GM11168 (cell line): ENCODE measurements at regions not wholly inside any gene's neighbourhood (a gene's known extent, or its start where the extent isn't known, plus 50 kb on each side); places are given as distances from the start of the nearest gene placed in this dataset.

Experiments used
- in situ Hi-C: fragments of 300-500 bp; cut with MboI; formaldehyde crosslinking; loops from one replicate; pipeline ENCODE4 v1.12.0; 2022; ENCODE audit warnings: low sequenced_read_pairs; ENCODE audit not compliant: unreplicated experiment

- in situ Hi-C loops, result no loop called here
These were observed 134.9 kb upstream of the ZNF236 start for GRCh38 chr18:76687304-76687962.

DNA sequence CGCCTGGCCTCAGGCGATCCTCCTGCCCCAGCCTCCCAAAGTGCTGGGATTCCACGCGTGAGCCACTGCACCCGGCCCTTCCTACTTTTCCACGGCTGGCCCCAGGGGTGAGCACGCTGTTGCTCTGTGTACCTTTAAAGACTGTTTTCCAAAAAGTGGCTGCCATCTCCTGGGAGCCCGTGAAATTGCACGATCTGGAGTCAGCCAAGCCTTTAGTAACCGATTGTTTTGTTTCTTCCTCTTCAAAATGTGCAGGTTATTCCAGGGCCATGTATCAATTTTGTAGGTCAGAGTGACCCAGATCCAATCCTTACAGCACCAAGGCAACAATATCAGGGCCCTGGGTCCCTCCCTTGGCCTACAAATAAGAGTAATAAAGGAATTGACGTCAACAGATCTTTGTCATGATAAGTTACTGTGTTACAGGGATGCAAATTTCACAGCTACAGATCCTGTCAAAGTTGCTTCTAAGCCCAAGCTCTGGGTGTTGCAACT is 135.6 kb upstream of the ZNF236 start:
- in situ Hi-C loops, result no loop called here

GRCh38 chr18:76685860-76686259 is 136.5 kb upstream of the ZNF236 start:
- in situ Hi-C loops, result no loop called here

GRCh38 chr18:76685402-76685801 is 137.0 kb upstream of the ZNF236 start:
- in situ Hi-C loops, result no loop called here

- in situ Hi-C loops, result no loop called here
These were observed 138.1 kb upstream of the ZNF236 start for GRCh38 chr18:76684265-76684664.

GRCh38 chr18:76679945-76680344 is 142.4 kb upstream of the ZNF236 start:
- in situ Hi-C loops, result no loop called here

GRCh38 chr18:76679259-76679658 is 143.1 kb upstream of the ZNF236 start:
- in situ Hi-C loops, result no loop called here

DNA sequence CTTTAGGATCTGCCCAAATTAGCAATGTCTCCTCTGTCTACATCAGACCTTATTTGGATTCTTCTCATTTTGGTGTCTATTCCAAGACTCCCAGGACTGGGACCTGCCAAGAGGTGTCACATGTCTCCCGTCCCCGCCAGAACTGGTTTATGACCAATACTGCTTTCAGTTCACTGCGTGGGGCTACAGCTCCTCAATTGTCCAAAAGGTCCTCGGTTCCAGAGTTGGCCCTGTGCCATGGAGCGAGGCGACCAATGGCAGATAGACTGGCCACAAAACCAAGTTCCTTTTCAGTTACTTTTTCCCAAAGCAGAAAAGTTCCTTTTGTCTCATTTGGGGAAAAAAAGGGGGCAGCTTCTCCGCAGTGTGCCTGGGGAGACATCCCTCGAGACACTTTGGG is 144.1 kb upstream of the ZNF236 start:
- in situ Hi-C loops, result no loop called here

DNA sequence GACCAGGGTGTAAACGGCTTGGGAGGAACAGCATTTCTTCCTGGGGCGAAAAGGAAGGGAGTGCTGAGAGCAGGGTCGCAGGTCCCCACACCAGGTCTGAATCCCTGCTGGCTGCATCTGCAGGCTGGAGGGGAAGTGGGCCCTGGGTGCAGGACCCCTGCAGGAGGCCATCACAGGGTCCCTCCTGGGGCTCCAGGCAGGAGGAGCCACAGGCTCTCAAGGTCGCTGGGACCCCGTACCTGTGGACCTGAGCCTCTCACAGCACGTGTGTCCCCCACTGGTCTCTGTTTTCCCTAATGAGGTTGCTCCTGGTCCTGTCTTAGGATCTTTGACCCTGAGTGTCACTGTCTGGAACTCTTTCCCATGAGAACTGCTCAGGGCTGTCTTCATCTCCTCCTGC is 147.8 kb upstream of the ZNF236 start:
- in situ Hi-C loops, result no loop called here

GRCh38 chr18:76673281-76674185 is 148.8 kb upstream of the ZNF236 start:
- in situ Hi-C loops, result no loop called here

GRCh38 chr18:76672627-76673026 is 149.7 kb upstream of the ZNF236 start:
- in situ Hi-C loops, result no loop called here

- in situ Hi-C loops, result no loop called here
These were observed 151.6 kb upstream of the ZNF236 start for GRCh38 chr18:76670564-76671288.

DNA sequence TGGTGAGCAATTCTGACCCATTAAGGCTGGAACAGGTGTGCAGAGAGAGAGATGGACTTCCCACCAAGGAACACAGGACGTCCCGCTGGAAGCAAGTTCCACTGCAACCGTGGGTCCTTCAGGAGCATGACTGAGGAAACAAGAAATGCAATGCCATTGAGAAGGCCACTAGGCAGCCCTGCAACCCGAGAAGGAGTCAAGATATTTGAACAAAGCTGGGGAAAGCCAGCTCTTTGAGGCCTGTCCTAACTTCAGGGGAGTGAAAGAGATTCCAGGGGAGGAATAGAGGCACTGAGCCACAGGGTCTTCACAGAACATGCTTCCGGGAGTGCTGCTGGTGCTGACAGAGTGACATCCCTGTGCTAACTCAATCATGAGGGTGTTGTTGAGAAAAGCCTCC is 153.8 kb upstream of the ZNF236 start:
- in situ Hi-C loops, result no loop called here

GRCh38 chr18:76668119-76668518 is 154.2 kb upstream of the ZNF236 start:
- in situ Hi-C loops, result no loop called here

DNA sequence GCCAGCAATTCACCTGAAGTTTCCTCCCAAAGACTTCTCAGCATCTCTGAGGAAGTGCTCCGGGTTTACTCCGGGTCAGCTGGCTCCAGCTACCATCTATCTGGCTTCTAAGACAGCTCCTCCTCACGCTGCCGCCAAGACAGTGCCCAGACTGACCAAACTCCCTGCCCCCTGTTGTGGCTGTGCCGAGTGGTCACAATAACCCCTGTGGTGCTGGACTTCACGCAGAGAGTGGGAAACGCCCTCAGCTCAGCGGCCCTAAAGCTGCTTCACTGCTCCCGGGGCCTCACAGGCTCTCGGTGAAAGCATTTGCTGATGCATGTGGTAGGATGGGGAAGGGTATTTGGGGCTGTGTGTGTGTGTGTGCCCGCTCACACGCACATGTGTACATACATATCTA is 154.8 kb upstream of the ZNF236 start:
- in situ Hi-C loops, result no loop called here

- in situ Hi-C loops, result no loop called here
These were observed 159.7 kb upstream of the ZNF236 start for GRCh38 chr18:76662626-76663025.

GRCh38 chr18:76660571-76661192 is 161.7 kb upstream of the ZNF236 start:
- in situ Hi-C loops, result no loop called here

- in situ Hi-C loops, result no loop called here
These were observed 163.6 kb upstream of the ZNF516 start for GRCh38 chr18:76658627-76659026.

GRCh38 chr18:76657911-76658470 is 162.9 kb upstream of the ZNF516 start:
- in situ Hi-C loops, result no loop called here
